ENCODE measurements at regions not wholly inside any gene's neighbourhood (a gene's known extent, or its start where the extent isn't known, plus 50 kb on each side); places are given as distances from the start of the nearest gene placed in this dataset.
"Not testable (repeated sequence)": the region's sequence is repeated elsewhere in the genome, so short reads cannot be mapped to it uniquely, and the experiment has no call there.

- DNase-seq (ENCODE audit: extremely low read depth, low read depth): no peak
- TF ChIP-seq, protein P1, sequence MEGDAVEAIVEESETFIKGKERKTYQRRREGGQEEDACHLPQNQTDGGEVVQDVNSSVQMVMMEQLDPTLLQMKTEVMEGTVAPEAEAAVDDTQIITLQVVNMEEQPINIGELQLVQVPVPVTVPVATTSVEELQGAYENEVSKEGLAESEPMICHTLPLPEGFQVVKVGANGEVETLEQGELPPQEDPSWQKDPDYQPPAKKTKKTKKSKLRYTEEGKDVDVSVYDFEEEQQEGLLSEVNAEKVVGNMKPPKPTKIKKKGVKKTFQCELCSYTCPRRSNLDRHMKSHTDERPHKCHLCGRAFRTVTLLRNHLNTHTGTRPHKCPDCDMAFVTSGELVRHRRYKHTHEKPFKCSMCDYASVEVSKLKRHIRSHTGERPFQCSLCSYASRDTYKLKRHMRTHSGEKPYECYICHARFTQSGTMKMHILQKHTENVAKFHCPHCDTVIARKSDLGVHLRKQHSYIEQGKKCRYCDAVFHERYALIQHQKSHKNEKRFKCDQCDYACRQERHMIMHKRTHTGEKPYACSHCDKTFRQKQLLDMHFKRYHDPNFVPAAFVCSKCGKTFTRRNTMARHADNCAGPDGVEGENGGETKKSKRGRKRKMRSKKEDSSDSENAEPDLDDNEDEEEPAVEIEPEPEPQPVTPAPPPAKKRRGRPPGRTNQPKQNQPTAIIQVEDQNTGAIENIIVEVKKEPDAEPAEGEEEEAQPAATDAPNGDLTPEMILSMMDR (IDR thresholded peaks at IDR 0.05; ENCODE audit: low read depth, low read length, missing control alignments): no peak
- no peak overlapping the region for H3K4me3 ChIP-seq (replicated peaks; ENCODE audit: low read depth, low read length)
Measured at GRCh38 chr20:8986631-8987030, 82.3 kb upstream of the PLCB4 start.

GRCh38 chr20:8990770-8991169, 78.1 kb upstream of the PLCB4 start:
- no peak overlapping the region for H3K4me3 ChIP-seq (replicated peaks; ENCODE audit: low read depth, low read length)
- TF ChIP-seq, protein P1 (IDR thresholded peaks at IDR 0.05; ENCODE audit: low read depth, low read length, missing control alignments): no peak

GRCh38 chr20:8994045-8994444, 74.8 kb upstream of the PLCB4 start:
- H3K4me3 ChIP-seq (replicated peaks; ENCODE audit: low read depth, low read length): no peak overlapping the region
- DNase-seq (ENCODE audit: extremely low read depth, low read depth): no peak
- TF ChIP-seq, protein P1 (IDR thresholded peaks at IDR 0.05; ENCODE audit: low read depth, low read length, missing control alignments): no peak

More at GRCh38 chr20:8990770-8991169, 78.1 kb upstream of the PLCB4 start:
- DNase-seq (ENCODE audit: extremely low read depth, low read depth): no peak

GRCh38 chr20:8995761-8996160, 73.1 kb upstream of the PLCB4 start:
- TF ChIP-seq, protein P1 (IDR thresholded peaks at IDR 0.05; ENCODE audit: low read depth, low read length, missing control alignments): no peak
- DNase-seq (ENCODE audit: extremely low read depth, low read depth): no peak
- no peak overlapping the region for H3K4me3 ChIP-seq (replicated peaks; ENCODE audit: low read depth, low read length)

- DNase-seq (ENCODE audit: extremely low read depth, low read depth): no peak
- H3K4me3 ChIP-seq (replicated peaks; ENCODE audit: low read depth, low read length): no peak overlapping the region
- TF ChIP-seq, protein P1 (IDR thresholded peaks at IDR 0.05; ENCODE audit: low read depth, low read length, missing control alignments): no peak
Measured at GRCh38 chr20:8996817-8997512, 71.9 kb upstream of the PLCB4 start.

DNA sequence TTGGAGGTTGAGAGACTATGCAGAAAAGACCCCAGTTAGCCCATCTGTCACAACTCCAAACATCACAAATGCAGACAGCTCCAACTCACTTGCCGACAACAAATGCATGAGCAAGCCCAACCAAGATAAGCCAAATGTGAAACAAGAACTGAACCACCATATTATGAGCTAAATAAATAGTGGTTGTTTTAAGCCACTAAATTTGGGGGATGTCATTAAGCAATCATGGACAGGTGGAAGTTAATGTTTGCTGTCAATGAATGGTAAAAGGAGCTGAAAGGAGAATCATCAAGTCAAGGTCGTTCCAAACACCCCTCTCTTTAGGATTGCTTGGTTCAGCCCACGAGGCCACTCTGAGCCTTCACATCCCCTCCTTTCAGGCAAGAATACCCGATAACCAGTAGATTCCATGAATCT, 71.2 kb upstream of the PLCB4 start:
- no peak overlapping the region for H3K4me3 ChIP-seq (replicated peaks; ENCODE audit: low read depth, low read length)
- TF ChIP-seq, protein P1 (IDR thresholded peaks at IDR 0.05; ENCODE audit: low read depth, low read length, missing control alignments): no peak
- no peak for DNase-seq (ENCODE audit: extremely low read depth, low read depth)

DNA sequence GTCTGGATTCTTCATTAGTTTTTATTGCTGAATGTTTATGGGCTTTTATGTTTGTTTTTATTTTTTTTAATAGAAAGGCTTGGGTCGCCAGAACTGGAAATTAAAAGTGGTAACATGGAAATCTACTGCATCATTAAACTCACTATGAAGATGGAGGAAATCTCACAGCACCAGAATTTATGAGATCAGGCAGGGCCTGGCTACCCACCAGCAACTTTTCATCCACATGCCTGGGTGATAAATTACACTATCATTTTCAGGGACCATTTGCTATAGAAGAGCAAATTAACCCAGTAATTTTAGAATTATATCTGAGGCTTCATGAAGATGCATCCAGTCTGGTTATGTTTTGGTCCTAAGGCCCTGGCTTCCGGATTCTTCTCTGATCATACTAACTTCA, 57.8 kb upstream of the PLCB4 start:
- H3K4me3 ChIP-seq (replicated peaks; ENCODE audit: low read depth, low read length): no peak overlapping the region
- DNase-seq (ENCODE audit: extremely low read depth, low read depth): no peak
- TF ChIP-seq, protein P1 (IDR thresholded peaks at IDR 0.05; ENCODE audit: low read depth, low read length, missing control alignments): no peak

GRCh38 chr20:9015232-9015983, 53.5 kb upstream of the PLCB4 start:
- H3K4me3 ChIP-seq (replicated peaks; ENCODE audit: low read depth, low read length); DNase-seq (ENCODE audit: extremely low read depth, low read depth): not testable (repeated sequence)
